Ishikawa (cell line): ENCODE measurements at regions not wholly inside any gene's neighbourhood (a gene's known extent, or its start where the extent isn't known, plus 50 kb on each side); places are given as distances from the start of the nearest gene placed in this dataset.

Experiments used
- CEBPB ChIP-seq: IDR thresholded peaks from 2 replicates; pipeline ENCODE4 v1.6.1; 2012
- CREB1 ChIP-seq: IDR thresholded peaks from 2 replicates; pipeline ENCODE4 v1.6.1; 2012; ENCODE audit warnings: low read depth
- EP300 ChIP-seq: IDR thresholded peaks from 2 replicates; pipeline ENCODE4 v1.6.1; 2012; ENCODE audit warnings: borderline replicate concordance
- FOXM1 ChIP-seq: IDR thresholded peaks from 2 replicates; pipeline ENCODE4 v1.6.1; 2012; ENCODE audit warnings: low read depth, borderline replicate concordance
- NFIC ChIP-seq: IDR thresholded peaks from 2 replicates; pipeline ENCODE4 v1.6.1; 2012
- RAD21 ChIP-seq: IDR thresholded peaks from 2 replicates; pipeline ENCODE4 v1.6.1; 2012; ENCODE audit warnings: low read depth
- TAF1 ChIP-seq: IDR thresholded peaks from 2 replicates; pipeline ENCODE4 v1.6.1; 2012; ENCODE audit warnings: low read depth, mild to moderate bottlenecking
- TCF12 ChIP-seq: IDR thresholded peaks from 2 replicates; pipeline ENCODE4 v1.6.1; 2012; ENCODE audit warnings: low read depth
- TEAD4 ChIP-seq: IDR thresholded peaks from 2 replicates; pipeline ENCODE4 v1.6.1; 2012
- YY1 ChIP-seq: IDR thresholded peaks from 2 replicates; pipeline ENCODE4 v1.6.1; 2012; ENCODE audit warnings: low read depth
- ZBTB7A ChIP-seq: IDR thresholded peaks from 2 replicates; pipeline ENCODE4 v1.6.1; 2012; ENCODE audit warnings: low read depth
- TF ChIP-seq, protein P1 (sequence below): IDR thresholded peaks from 2 replicates; pipeline ENCODE4 v1.6.1; 2012
- TF ChIP-seq, protein P2 (sequence below): IDR thresholded peaks from 2 replicates; pipeline ENCODE4 v1.6.1; 2012; ENCODE audit warnings: low read depth, mild to moderate bottlenecking
- TF ChIP-seq, protein P3 (sequence below): IDR thresholded peaks from 2 replicates; pipeline ENCODE4 v1.6.1; 2012

DNA sequence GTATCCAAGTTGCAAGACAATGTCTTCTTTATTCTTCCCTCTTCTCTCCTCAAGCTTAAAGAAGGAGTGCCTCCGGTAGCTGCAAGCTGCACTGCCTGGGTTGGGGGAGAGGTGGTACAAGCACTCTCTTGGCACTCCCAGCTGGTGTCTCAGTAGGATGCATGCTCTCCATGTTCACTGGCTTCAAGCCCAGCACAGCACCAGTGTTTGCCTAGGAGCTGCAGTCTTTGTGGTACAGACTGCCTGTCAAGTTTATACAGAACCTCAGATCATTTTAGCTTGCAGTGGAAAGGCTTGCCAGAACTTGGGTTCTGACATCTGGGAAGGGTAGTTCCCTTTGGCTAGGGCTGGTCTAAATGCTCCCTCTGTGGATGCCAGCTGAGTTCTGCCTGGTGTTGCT lies 505.6 kb downstream of the MAN2A1 start:
- TF ChIP-seq, protein P1, sequence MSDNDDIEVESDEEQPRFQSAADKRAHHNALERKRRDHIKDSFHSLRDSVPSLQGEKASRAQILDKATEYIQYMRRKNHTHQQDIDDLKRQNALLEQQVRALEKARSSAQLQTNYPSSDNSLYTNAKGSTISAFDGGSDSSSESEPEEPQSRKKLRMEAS, result no peak
- no peak for TF ChIP-seq CEBPB
- TF ChIP-seq EP300, result no peak
- TF ChIP-seq YY1, result no peak
- no peak for TF ChIP-seq RAD21
- no peak for TF ChIP-seq TCF12
- no peak for TF ChIP-seq TAF1
- TF ChIP-seq, protein P2, sequence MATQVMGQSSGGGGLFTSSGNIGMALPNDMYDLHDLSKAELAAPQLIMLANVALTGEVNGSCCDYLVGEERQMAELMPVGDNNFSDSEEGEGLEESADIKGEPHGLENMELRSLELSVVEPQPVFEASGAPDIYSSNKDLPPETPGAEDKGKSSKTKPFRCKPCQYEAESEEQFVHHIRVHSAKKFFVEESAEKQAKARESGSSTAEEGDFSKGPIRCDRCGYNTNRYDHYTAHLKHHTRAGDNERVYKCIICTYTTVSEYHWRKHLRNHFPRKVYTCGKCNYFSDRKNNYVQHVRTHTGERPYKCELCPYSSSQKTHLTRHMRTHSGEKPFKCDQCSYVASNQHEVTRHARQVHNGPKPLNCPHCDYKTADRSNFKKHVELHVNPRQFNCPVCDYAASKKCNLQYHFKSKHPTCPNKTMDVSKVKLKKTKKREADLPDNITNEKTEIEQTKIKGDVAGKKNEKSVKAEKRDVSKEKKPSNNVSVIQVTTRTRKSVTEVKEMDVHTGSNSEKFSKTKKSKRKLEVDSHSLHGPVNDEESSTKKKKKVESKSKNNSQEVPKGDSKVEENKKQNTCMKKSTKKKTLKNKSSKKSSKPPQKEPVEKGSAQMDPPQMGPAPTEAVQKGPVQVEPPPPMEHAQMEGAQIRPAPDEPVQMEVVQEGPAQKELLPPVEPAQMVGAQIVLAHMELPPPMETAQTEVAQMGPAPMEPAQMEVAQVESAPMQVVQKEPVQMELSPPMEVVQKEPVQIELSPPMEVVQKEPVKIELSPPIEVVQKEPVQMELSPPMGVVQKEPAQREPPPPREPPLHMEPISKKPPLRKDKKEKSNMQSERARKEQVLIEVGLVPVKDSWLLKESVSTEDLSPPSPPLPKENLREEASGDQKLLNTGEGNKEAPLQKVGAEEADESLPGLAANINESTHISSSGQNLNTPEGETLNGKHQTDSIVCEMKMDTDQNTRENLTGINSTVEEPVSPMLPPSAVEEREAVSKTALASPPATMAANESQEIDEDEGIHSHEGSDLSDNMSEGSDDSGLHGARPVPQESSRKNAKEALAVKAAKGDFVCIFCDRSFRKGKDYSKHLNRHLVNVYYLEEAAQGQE, result no peak
- no peak for TF ChIP-seq CREB1
- no peak for TF ChIP-seq FOXM1
- TF ChIP-seq ZBTB7A, result no peak
- TF ChIP-seq, protein P3, sequence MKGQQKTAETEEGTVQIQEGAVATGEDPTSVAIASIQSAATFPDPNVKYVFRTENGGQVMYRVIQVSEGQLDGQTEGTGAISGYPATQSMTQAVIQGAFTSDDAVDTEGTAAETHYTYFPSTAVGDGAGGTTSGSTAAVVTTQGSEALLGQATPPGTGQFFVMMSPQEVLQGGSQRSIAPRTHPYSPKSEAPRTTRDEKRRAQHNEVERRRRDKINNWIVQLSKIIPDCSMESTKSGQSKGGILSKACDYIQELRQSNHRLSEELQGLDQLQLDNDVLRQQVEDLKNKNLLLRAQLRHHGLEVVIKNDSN, result no peak
- no peak for TF ChIP-seq NFIC
- no peak for TF ChIP-seq TEAD4
